ENCODE measurements at regions not wholly inside any gene's neighbourhood (a gene's known extent, or its start where the extent isn't known, plus 50 kb on each side); places are given as distances from the start of the nearest gene placed in this dataset.

DNA sequence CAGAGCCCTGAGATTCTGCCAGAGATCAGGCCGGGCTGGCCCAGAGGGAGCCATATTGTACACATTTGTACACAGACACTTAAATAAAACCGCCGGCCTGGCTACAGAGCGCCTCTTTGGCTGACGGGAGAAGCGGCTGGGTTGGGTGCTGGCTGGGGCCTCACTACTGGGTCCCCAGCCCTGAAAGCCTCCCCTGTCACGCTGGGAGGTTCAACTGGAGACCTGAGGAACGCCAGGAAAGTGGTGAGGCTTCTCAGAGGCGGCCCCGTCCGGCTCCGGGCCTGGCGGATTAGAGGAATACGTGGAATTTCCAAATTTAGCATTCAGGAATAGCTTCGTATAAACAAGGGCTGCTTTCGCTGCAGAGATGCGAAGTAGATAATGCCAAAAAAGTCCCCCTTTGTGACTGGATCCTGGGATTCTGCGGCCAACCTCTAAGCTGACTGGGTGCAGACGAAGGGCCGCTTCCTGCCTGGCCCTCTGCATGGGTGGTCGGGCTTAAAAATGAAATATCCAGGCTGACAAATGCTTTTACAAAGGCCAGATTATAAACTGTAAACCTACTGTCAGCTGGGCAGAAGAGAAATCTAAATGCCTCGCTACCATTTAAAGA, 252.4 kb downstream of the IRF8 start:
- DNase-seq: no peak
- TF ChIP-seq, protein P1, sequence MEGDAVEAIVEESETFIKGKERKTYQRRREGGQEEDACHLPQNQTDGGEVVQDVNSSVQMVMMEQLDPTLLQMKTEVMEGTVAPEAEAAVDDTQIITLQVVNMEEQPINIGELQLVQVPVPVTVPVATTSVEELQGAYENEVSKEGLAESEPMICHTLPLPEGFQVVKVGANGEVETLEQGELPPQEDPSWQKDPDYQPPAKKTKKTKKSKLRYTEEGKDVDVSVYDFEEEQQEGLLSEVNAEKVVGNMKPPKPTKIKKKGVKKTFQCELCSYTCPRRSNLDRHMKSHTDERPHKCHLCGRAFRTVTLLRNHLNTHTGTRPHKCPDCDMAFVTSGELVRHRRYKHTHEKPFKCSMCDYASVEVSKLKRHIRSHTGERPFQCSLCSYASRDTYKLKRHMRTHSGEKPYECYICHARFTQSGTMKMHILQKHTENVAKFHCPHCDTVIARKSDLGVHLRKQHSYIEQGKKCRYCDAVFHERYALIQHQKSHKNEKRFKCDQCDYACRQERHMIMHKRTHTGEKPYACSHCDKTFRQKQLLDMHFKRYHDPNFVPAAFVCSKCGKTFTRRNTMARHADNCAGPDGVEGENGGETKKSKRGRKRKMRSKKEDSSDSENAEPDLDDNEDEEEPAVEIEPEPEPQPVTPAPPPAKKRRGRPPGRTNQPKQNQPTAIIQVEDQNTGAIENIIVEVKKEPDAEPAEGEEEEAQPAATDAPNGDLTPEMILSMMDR (IDR thresholded peaks at IDR 0.05): no peak
- Mint-ChIP-seq H3K9me3 (peaks cover 5% of the 10 kb centered on the region), H3K27ac (no peak overlapping the region), H3K36me3 (ENCODE audit: low read depth) (no peaks in the 10 kb centered on the region), H3K27me3 (ENCODE audit: low read depth, poor library complexity) (peaks cover 42% of the 10 kb centered on the region), H3K4me3 (no peak overlapping the region), H3K4me1 (peaks cover 13% of the 10 kb centered on the region)

DNA sequence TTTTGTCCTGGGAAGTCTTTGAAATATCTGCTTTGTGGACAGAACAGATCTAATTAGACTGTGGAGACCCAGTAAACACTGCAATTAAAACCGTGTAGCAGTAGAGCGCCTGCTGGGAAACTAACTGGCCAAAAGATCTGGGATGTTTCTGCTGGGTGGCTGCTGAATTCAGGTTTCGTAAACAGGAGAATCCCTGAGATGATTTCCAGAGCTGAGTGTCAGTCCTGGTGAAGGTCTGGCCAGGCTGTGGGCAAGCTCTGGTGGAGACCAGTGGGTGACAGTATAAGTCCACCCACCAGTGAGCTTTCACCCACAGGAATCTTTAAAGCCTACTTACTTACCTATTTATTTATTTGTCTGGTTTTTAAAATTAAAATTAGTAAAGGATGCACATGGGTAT, 257.2 kb downstream of the IRF8 start:
- peaks cover 10% of the 10 kb centered on the region for H3K4me1 Mint-ChIP-seq
- TF ChIP-seq, protein P1 (IDR thresholded peaks at IDR 0.05): no peak
- H3K36me3 Mint-ChIP-seq (ENCODE audit: low read depth): no peaks in the 10 kb centered on the region
- no peak for DNase-seq
- H3K27ac Mint-ChIP-seq: no peak overlapping the region
- no peak overlapping the region for H3K4me3 Mint-ChIP-seq
- no peaks in the 10 kb centered on the region for H3K9me3 Mint-ChIP-seq
- peaks cover 31% of the 10 kb centered on the region for H3K27me3 Mint-ChIP-seq (ENCODE audit: low read depth, poor library complexity)

DNA sequence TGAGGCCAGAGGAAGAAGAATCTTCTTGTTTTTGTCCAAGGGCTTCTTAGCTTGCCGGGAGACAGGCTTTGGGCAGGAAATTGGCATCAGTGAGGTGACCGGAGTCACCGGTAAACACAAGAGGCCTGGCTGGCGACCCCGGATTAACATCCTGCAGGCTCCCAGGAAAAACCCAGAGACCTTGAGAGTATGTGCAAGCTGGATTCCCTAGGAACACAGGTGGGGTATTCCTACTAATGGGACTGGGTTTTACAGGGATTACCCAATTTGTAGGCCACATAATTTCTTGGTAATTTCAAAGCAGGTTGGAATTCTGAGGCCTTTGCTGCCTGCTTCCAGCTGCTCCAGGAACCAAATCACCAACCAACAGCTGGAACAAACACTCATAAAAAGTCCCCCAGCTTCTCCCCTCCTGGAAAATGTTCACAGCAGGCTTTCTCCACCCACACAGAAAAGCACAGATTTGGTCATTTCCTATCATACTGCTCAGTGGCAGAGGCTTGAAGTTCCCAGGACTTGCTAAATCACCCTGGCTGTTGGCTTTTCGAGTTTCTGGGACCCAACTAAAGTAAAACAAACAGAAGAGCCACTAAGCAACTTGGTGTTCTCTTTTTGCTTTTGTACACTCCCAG, 258.8 kb downstream of the IRF8 start:
- peaks cover 32% of the 10 kb centered on the region for H3K27me3 Mint-ChIP-seq (ENCODE audit: low read depth, poor library complexity)
- TF ChIP-seq, protein P1 (IDR thresholded peaks at IDR 0.05): no peak
- H3K36me3 Mint-ChIP-seq (ENCODE audit: low read depth): no peaks in the 10 kb centered on the region
- no peaks in the 10 kb centered on the region for H3K9me3 Mint-ChIP-seq
- no peak overlapping the region for H3K27ac Mint-ChIP-seq
- no peaks in the 10 kb centered on the region for H3K4me1 Mint-ChIP-seq
- no peak for DNase-seq
- no peak overlapping the region for H3K4me3 Mint-ChIP-seq

DNA sequence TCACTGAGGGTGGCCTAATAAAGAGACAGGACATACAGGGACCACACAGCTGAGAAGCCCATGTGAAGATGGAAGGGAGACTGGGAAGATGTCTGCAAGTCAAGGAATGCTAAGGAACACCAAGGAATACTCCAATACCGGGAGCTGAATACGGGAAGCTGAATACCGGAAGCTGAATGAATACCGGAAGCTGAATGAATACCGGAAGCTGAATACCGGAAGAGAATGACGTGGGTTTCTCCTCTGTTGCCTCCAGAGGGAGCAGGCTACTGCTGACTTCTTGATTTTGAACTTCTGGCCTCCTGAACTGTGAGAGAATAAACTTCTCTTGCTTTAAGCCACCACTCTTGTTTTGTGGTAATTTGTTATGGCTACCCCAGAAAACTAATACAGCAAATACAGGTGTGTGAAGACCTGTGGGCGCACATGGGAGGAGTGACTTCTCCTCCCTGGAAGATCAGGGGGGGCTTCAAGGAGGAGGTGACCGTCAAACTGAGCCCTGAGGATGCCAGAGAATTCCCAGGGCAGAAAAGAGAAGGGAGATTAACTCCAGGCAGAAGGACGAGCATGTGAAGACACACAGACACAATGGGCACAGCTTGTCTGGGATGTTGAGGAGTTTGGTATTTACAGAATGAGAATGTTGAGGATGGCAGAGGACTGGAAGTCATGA, 259.9 kb downstream of the IRF8 start:
- Mint-ChIP-seq H3K27ac (no peak overlapping the region), H3K4me3 (no peak overlapping the region), H3K9me3 (no peaks in the 10 kb centered on the region), H3K36me3 (ENCODE audit: low read depth) (no peaks in the 10 kb centered on the region), H3K4me1 (no peaks in the 10 kb centered on the region), H3K27me3 (ENCODE audit: low read depth, poor library complexity) (peaks cover 31% of the 10 kb centered on the region)
- TF ChIP-seq, protein P1 (IDR thresholded peaks at IDR 0.05): no peak
- no peak for DNase-seq

DNA sequence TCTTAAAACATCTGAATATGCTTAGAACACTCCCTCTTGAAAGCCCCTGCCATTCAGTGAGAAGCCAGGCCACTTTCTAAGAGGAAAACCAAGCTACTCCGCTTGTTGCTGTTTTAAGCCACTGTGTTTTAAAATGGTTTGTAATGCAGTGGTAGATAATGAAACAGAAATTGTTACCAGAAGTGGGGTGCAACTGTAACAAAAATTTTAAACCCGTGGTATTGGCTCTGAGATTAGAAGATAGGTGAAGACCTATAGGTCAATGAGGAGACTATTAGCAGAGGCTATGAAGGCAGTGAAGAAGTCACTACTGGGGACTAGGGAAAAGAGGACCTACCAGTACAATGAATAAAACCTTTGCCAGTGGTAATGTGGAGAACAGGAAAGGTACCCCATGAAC, 266.5 kb downstream of the IRF8 start:
- DNase-seq: no peak
- H3K27me3 Mint-ChIP-seq (ENCODE audit: low read depth, poor library complexity): peaks cover 36% of the 10 kb centered on the region
- peaks cover 5% of the 10 kb centered on the region for H3K4me1 Mint-ChIP-seq

More for the DNA sequence above, 266.5 kb downstream of the IRF8 start:
- Mint-ChIP-seq H3K36me3 (ENCODE audit: low read depth) (peaks cover 4% of the 10 kb centered on the region), H3K27ac (no peak overlapping the region), H3K9me3 (peaks cover 29% of the 10 kb centered on the region), H3K4me3 (no peak overlapping the region)
- TF ChIP-seq, protein P1 (IDR thresholded peaks at IDR 0.05): no peak

Measured in nephron progenitor cell (in vitro differentiated cells).